HG02970 (cell line): ENCODE measurements at regions not wholly inside any gene's neighbourhood (a gene's known extent, or its start where the extent isn't known, plus 50 kb on each side); places are given as distances from the start of the nearest gene placed in this dataset.
"Not testable (repeated sequence)": the region's sequence is repeated elsewhere in the genome, so short reads cannot be mapped to it uniquely, and the experiment has no call there.

Experiments
- ATAC-seq: cut with Tn5 transposase; IDR thresholded peaks from one replicate; pipeline ENCODE4 v1.9.1; 2021; ENCODE audit warnings: mild to moderate bottlenecking, moderate library complexity, moderate number of reproducible peaks; ENCODE audit not compliant: unreplicated experiment, low FRiP score

DNA sequence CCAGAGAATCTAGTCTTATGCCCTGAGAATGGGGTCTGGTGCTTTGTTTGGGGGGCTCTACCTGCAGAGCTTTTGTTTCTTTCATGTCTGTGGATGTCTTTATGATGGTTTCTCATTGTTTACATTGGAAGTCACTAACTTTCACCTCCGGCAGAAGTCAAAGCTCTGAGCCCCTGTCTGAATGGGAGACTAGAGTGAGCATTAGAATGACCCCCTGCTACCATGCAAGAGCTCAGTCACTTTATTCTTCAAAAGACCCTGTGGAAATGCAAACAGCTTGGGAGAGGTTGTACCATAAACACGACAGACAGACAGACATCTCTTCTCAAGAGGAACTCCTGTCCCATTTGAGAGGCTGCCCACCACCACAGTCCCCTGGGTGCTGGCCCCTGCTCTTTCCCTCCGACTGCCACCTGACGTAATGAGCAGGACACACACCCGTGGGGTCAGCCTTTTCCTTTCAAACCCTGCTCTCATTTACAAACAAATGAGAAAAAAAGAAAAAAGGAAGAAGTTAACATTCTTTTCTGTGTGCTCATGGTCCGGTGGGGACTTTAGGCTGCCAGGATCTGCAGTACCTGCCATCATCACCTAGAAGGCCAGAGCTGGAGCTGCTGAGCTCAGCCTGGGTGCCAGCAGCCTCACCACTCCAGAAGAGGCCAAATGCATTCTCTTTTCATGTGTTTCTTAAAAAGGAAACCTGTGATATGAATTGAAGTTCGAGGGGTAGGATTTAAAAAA, 91.6 kb downstream of the FZD1 start:
- no peak for ATAC-seq

DNA sequence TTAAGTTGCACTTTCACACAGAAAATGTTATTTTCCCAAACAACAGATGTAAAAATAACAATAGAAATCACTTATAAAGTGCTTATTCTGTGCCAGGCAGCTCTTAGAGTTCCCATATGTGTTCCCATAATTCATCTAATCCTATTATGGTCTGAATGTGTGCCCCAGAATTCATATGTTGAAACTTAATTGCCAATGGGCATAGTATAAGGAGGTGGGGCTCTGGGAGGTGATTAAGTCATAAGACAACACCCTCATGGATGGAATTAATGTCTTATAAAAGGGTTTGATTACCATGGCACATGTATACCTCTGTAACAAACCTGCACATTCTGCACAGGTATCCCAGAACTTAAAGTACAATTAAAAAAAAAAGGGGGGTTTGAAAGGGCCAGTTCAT, 92.7 kb downstream of the FZD1 start:
- no peak for ATAC-seq

DNA sequence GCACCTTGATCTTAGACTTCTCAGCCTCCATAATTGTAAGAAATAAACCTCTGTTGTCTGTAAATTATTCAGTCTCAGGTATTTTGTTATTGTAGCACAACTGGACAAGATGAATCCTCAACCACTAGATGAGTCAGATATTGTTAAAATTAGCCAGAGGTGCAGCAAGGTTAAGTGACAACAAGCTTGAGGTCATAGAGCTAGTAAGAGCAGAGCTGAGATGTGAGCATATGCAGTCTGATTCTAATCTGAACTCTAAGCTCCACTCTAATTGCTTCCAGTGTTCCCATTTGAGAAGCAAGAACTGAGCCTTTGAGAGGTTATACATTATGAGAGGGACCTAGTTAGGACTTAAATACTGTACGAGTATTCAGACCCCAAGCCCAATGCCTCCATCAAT, 93.1 kb downstream of the FZD1 start:
- ATAC-seq = no peak

DNA sequence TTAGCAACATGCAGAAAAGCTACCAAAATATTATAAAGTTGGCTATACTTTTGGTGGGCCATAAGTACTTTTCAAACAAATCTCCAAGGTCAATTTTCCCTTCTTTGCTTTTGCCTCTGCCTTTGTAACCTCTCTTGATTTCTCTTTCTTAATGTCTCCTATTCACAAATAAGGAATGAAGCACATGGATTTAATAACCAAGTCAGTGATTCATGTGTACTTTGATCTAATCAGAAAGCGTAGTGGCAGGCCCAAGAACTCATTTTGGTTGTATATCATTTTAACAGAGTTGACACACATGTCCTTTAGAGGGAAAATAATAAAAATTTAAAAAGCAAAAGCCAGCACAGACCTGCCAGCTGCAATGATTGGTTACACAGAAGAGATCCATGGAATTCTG, 93.7 kb downstream of the FZD1 start:
- no peak for ATAC-seq

DNA sequence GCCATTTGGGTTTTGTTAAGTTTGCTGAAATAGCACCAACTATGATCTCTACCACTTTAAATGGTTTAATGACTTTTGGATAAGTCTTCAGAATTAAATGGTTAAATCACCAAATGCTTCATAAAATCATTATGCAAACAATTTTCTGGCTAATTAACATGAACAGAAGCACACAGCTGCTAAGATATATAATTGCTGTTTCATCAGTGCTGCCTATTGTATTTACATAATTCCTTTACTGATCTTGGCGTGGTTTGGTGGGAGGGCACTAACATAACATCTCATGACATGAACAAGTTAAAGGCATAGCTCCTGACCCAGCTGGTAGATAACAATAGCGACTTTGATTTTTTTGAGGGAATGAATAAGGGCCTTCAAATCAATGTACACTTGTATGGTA, 94.1 kb downstream of the FZD1 start:
- ATAC-seq = no peak

DNA sequence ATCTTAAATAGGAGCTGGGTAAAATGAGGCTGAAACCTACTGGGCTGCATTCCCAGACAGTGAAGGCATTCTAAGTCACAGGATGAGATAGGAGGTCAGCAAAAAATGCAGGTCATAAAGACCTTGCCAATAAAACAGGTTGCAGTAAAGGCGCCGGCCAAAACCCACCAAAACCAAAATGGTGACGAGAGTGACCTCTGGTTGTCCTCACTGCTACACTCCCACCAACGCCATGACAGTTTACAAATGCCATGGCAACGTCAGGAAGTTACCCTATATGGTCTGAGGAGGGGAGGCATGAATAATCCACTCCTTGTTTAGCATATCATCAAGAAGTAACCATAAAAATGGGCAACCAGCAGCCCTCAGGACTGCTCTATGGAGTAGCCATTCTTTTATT, 100.9 kb downstream of the FZD1 start:
- ATAC-seq = not testable (repeated sequence)

DNA sequence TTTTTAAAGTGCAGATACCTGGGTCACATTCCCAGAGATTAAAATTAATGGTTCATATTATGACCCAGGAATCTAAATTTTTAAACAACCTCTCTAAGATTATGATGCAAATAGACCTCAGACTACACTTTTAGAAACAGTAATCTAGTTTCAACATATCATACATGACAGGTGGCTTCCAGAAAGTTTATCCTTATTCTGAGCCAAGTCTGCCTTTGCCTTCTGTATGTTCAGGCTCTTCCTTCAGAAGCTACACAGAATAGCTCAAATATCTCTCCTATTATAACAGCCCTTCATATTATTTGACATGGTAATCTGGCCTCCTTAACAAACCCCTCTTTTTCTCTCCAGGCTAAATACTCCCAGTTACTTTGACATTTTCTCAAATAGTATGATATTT, 101.9 kb downstream of the FZD1 start:
- no peak for ATAC-seq

DNA sequence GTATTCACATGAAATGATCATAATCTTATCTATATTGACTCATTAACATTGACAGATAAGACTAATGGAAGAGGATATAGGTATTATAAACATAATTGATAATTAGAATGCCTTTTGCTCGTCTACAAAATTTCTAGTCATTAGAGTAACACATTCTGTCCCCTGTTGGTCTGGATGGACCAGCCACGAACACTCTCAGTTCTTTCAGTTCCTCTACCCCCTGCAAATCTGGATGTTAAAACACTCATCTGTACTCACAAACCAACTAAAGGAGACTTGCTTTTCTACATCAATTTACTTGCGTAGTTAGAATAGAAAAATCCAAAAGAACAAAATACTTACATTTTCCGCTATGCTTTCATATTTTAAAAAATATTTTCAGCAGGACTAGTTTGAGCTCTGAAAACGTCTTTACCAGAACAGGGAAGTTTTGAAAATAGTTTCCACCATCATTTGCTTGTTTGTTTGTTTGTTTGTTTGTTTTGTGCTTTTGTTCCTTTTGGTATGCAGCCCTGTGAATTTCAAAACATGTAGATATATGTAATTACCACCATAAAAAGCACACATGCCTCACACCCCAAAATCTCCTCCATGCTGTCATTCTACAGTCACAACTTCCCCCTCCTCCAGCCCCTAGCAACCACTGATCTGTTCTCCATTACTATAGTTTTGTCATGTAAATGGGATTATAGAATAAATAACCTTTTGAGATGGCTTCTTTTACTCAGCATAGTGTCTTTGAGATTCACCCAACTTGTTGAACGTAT, 103.8 kb downstream of the FZD1 start:
- no peak for ATAC-seq

DNA sequence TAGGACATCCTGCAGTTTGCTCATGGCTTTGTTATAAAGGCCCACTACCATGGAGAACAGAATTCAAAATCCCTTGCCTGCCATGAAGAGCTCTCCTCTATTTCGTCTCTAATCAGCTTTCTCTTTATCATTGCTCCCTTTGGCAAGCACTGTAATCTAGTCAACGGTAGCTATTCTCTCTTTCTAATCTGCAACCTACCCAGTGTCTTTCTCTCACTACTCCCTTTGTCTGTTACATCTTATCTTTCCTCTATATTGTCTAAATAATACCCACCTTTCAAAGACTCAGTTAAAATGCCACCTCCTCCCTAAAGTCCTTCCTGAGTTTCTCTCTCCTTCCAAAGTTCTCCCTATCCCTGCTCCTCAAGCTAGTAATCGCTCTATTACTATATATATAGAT, 108.1 kb downstream of the FZD1 start:
- no peak for ATAC-seq

DNA sequence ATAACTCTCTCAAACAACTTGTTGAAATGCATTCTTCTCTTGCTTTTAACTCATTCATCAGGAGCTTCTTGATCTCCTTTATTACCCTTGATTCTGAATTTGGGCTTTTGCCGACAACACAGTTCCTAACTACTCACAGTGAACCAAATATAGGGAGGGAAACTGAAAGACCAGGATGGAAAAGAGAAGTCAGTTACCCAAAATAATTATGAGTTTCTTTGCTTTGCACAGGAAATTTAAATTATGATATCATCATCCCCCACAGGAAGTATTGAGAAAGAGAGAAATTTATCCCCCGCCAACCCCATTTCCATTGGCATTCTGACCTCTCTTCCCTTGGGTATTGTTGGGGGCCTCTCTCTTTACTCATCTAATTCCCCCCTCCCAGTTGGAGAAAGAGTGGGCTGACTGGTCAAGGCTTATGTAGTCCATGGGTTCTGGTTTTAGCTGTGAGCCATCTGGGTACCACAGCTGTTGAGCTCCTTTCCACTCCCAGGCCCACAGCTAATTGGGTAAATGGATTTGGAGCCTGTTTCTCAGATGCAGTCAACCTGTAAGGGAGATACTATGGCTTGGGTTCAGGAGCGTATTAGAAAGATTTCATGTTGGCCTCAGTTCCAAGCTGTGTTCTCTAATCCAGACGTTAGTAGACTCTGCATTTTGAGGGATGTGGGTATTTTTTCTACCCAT, 109.0 kb downstream of the FZD1 start:
- ATAC-seq = no peak

DNA sequence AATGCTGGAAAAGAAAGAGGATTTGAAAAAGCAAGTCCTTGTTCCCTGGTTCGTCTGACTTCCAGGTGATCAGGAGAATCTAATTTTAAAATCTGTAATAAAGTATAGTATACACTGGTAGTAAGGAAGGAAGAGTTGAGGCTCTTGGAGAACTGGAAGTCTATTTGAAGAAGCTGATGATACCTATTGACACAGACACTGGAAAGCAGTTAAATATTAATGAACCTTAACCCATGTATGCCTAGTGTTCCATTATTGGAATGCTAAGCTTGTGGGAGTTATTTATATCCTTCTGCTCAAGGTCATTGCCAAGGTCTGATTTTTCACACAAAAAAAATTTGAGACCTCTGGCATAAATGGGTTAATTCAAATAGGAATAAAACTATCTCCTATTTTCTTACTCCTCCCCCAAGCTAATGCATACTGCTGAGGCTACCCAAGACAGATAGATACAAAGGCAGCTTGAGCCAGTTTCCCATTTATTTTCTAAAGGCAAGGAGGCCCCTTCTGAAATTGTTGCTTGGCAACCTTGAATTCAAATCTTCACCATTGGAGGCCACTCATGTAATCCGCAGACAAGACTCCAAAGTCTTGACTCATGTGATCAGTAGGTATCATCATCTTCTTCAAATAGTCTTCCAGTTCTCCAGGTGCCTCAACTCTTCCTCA, 110.2 kb downstream of the FZD1 start:
- ATAC-seq = no peak

DNA sequence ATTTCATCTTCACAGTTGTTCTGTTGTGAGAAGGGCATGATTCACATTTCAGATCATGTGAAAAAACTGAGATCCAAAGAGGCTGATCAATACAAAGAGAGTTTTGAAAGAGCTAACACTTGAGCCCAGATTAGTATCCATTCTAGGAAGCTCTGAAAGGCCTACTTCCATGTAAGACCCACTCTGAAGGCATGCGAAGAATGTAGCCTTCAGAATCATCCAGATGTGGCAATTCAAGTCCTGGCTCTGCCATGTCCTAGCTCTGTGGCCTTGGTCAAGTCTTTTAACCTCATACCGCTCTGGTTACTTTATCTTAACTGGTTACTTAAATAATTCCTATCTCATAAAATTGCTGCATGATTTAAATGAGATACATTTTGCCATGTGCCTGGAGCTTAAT, 111.1 kb downstream of the FZD1 start:
- no peak for ATAC-seq

DNA sequence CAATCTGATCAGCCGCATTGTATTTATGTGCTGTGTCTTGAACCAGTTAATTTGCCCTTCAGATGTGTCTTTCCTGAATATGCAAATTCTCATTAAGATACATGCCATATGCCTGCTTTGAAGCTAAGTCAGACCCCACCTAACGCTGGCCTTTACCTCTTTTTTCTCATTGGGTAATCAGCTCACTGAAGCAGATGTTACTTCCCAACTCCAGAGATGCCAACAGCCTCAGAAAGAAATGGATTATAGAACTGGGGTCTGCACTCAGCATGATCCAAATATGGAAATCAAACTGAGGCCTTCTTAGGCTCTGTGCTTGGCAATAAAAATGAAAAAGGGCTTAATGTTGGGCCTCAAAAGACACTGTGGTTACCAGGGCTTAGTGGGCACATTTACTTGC, 113.9 kb downstream of the FZD1 start:
- ATAC-seq = no peak

DNA sequence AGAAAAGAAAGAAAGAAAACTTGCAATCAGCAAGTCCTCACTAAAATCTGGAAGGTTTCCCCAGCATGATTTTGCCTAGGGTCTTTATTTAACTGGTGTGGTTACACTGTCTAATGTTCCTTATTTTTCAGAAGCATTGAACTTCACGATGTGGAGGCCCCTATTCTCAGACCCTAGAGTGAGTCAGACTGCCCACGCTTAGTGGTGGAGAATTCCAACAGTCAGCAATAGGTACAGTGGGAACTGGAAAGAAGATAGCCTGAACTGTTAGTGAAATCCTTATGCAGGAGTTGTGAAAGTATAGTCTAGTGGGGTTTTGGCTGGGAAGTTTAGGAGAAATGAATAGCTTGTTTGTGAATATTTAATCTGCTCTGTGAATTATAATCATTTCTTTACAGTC, 115.0 kb downstream of the FZD1 start:
- no peak for ATAC-seq

DNA sequence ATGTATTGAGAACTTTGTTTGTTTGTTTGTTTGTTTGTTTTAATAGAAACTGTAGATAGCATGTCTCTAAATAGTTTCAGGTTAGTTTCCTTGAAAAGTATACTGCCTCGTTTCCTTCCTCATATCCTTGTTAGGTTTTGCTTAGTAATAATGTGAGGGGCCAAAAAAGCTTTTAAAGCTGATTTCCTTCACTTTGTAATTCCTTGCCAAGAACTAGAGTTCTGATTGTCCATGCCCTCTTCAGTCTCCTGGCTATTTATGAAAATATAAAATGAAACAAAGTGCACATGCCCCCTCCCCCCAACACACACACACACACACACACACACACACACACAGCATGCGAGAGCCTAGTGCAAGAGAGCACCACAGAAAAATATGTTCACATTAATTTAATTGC, 115.8 kb downstream of the FZD1 start:
- ATAC-seq = no peak

DNA sequence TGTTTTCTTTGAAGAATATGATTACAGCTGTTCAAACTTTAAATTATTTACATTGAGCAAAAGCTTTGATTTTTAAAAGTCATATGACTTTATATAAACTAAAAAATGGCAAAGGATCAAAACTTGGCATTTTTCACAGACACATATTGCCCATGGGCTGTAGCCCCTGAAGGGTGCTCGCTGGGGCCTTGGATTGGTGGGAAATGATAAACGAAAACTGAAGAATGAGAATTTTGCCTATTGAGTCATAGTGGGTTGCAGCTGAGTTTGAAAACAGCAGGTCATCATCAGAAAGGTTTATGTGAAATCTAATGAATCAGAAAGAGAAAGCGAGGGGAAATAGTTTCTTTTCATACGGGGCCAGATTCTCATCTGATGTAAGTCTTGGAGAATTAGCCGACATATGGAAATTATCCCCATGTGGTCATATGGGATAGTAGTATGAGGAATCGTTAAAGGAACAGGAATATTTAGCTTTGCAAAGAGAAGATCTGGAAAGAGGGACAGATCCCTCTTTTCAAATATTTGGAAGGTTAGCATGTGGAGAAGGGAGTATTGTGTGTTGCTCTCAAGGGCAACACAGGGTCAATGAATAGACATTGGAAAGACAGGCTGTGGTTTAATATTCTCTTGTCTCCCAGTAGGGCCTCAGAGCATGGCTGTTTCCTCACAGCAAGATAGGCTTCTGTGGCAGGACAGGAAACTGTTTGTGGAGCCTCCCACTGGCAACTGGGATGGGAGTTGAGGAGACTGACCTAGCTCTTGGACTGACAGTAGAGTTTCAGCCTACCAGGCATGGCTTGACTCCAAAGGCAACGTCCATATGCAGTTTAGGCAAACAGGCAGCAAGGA, 119.0 kb downstream of the FZD1 start:
- ATAC-seq = no peak

DNA sequence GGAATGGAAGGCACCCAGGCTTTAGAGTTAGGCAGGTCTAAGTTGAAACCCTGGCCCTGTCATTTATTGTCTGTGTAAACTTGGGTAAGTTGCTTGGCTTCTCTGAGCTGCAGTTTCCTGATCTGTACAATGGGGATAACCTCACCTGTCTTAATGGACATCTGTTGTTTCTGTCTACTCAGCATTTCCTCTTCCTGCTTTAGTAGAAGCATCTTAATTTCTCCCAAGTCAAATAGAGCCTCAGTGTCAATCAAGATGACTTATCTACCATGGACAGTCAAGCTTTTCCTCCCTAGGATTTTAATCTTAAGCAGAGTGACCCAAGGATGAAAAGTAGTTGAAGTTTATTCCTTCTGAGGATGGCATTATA, 119.7 kb downstream of the FZD1 start:
- ATAC-seq = no peak

DNA sequence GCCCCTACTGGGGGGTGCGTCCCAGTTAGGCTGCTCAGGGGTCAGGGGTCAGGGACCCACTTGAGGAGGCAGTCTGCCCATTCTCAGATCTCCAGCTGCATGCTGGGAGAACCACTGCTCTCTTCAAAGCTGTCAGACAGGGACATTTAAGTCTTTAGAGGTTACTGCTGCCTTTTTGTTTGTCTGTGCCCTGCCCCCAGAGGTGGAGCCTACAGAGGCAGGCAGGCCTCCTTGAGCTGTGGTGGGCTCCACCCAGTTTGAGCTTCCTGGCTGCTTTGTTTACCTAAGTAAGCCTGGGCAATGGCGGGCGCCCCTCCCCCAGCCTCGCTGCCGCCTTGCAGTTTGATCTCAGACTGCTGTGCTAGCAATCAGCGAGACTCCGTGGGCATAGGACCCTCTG, 130.5 kb downstream of the FZD1 start:
- not testable (repeated sequence) for ATAC-seq

DNA sequence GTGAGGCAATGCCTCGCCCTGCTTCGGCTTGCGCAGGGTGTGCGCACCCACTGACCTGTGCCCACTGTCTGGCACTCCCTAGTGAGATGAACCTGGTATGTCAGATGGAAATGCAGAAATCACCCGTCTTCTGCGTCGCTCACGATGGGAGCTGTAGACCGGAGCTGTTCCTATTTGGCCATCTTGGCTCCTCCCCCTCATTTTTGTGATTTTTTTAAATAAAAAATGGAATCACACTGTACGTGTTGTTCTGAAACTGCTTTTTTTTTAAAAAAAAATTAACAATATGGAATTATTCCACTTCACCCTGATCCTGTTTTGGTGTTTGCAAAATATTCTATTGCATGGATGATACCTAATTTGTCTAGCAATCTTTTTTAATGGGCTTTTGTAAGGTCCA, 131.1 kb downstream of the FZD1 start:
- ATAC-seq = not testable (repeated sequence)

DNA sequence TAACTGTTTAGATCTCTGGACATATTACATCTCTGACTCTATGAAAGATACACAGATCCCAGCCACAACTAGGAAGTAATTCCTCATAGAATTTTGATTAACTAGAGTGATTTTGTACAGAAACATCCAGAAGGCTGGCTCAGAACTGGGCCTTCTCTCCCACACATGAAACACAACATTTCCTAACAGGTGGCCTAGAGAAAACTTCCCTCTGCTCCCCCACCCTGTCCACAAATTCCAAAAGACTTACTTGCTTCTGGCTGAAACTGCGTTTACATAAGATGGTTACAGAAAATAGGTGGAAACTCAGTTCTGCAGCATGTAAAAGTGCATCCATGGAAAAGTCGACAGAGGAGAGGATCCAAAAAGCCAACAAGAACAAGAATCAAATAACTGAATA, 132.9 kb downstream of the FZD1 start:
- ATAC-seq = no peak
